H1 (cell line): ENCODE measurements at regions not wholly inside any gene's neighbourhood (a gene's known extent, or its start where the extent isn't known, plus 50 kb on each side); places are given as distances from the start of the nearest gene placed in this dataset.

ENCODE experiments used
- CTCF ChIA-PET: fragments of 300-600 bp; sonication (Branson Sonifier 250); formaldehyde crosslinking; loops from one replicate; lab custom pipeline; 2021; ENCODE audit not compliant: partially characterized antibody; lab: Charles Lee
- POLR2A ChIA-PET: fragments of 300-600 bp; sonication (Branson Sonifier 250); formaldehyde crosslinking; loops from one replicate; lab custom pipeline; 2021; ENCODE audit warnings: inconsistent platforms; ENCODE audit not compliant: partially characterized antibody; lab: Charles Lee
- DNase-seq, 2 experiments: peaks; one replicate each; pipeline versions ENCODE4 v3.0.0 to v3.0.0-alpha.2; 2010 to 2022; ENCODE audit warnings: low spot score in 2 of 2, low read depth in 1 of 2, mixed read lengths in 1 of 2
- FAIRE-seq: peaks from 2 replicates; lab custom pipeline; 2011; peaks lifted over from hg19 to GRCh38; lab: Jason Lieb, UNC
- H2AFZ ChIP-seq: 2 replicates; pipeline ENCODE4 v1.8.1; 2012; ENCODE audit warnings: low read length, inconsistent platforms
- H2AK5ac ChIP-seq: 2 replicates; pipeline ENCODE4 v1.6.1; 2013; ENCODE audit warnings: low read depth, low read length
- H2BK120ac ChIP-seq: replicated peaks from 2 replicates; pipeline ENCODE3; 2013; ENCODE audit warnings: low read depth, low read length, inconsistent platforms
- H2BK12ac ChIP-seq: 2 replicates; pipeline ENCODE4 v1.6.1; 2013; ENCODE audit warnings: low read depth, low read length
- H2BK15ac ChIP-seq: 2 replicates; pipeline ENCODE4 v1.6.1; 2013; ENCODE audit warnings: low read length
- H2BK20ac ChIP-seq: 2 replicates; pipeline ENCODE4 v1.6.1; 2013; ENCODE audit warnings: low read length
- H2BK5ac ChIP-seq: 2 replicates; pipeline ENCODE4 v1.6.1; 2013; ENCODE audit warnings: low read depth, low read length
- H3K14ac ChIP-seq: 2 replicates; pipeline ENCODE4 v1.6.1; 2013; ENCODE audit warnings: inconsistent platforms; ENCODE audit not compliant: insufficient read length
- H3K18ac ChIP-seq: 2 replicates; pipeline ENCODE4 v1.6.1; 2013; ENCODE audit warnings: low read length; ENCODE audit errors: extremely low read depth
- H3K23ac ChIP-seq: 2 replicates; pipeline ENCODE4 v1.6.1; 2013; ENCODE audit warnings: inconsistent platforms; ENCODE audit not compliant: insufficient read length
- H3K23me2 ChIP-seq: 2 replicates; pipeline ENCODE4 v1.6.1; 2013; ENCODE audit warnings: low read depth, low read length
- H3K27ac ChIP-seq: 2 replicates; pipeline ENCODE4 v1.6.1; 2011; ENCODE audit warnings: low read depth, low read length, inconsistent platforms
- H3K27me3 ChIP-seq, 4 experiments: replicated peaks in 1 of 4; 1 replicate in 1 of 4; 2 replicates in 3 of 4; pipeline versions ENCODE4 v1.6.1 to v1.8.1; 2011 to 2013; ENCODE audit warnings: low read length in 3 of 4, mild to moderate bottlenecking in 3 of 4, inconsistent platforms in 2 of 4, mixed read lengths in 2 of 4, moderate library complexity in 1 of 4; ENCODE audit not compliant: control insufficient read depth in 3 of 4, insufficient read depth in 3 of 4; ENCODE audit errors: extremely low read depth in 1 of 4
- H3K36me3 ChIP-seq, 4 experiments: 2 replicates each; pipeline versions ENCODE4 v1.6.1 to v1.8.1; 2011 to 2013; ENCODE audit warnings: mild to moderate bottlenecking in 4 of 4, low read length in 3 of 4, moderate library complexity in 2 of 4, control low read depth in 1 of 4, inconsistent platforms in 1 of 4; ENCODE audit not compliant: insufficient read depth in 4 of 4, control insufficient read depth in 2 of 4
- H3K4ac ChIP-seq: replicated peaks from 2 replicates; pipeline ENCODE3; 2013; ENCODE audit warnings: low read length, low read depth, mixed read lengths, inconsistent platforms; ENCODE audit not compliant: insufficient read length
- H3K4me1 ChIP-seq, 4 experiments: replicated peaks in 1 of 4; 1 replicate in 1 of 4; 2 replicates in 3 of 4; pipeline versions ENCODE4 v1.6.1 to v1.8.1; 2011 to 2013; ENCODE audit warnings: low read length in 3 of 4, inconsistent platforms in 2 of 4, mixed read lengths in 1 of 4; ENCODE audit not compliant: insufficient read depth in 4 of 4, control insufficient read depth in 3 of 4
- H3K4me2 ChIP-seq, 2 experiments: 2 replicates each; pipeline versions ENCODE4 v1.6.1 to v1.8.1; 2011 to 2013; ENCODE audit warnings: low read depth in 2 of 2, low read length in 2 of 2, control low read depth in 1 of 2, inconsistent platforms in 1 of 2, mild to moderate bottlenecking in 1 of 2; ENCODE audit not compliant: insufficient read depth in 1 of 2
- H3K4me3 ChIP-seq, 4 experiments: fragments of 200-600, 300-600 bp in 1 of 4; sonication (generic), shearing (Covaris generic), sonication (Bioruptor Twin) in 1 of 4; 2 replicates each; pipeline versions ENCODE4 v1.5.1 to v1.8.1; 2011 to 2016; ENCODE audit warnings: low read length in 4 of 4, low read depth in 3 of 4, control low read depth in 2 of 4, inconsistent platforms in 2 of 4, mild to moderate bottlenecking in 2 of 4, mixed read lengths in 1 of 4, moderate library complexity in 1 of 4; ENCODE audit not compliant: insufficient read depth in 2 of 4; ENCODE audit errors: extremely low read depth in 1 of 4
- H3K56ac ChIP-seq: replicated peaks from 2 replicates; pipeline ENCODE3; 2013; ENCODE audit warnings: low read depth, mild to moderate bottlenecking, mixed read lengths, low read length, inconsistent platforms; ENCODE audit not compliant: insufficient read length
- H3K79me1 ChIP-seq: 2 replicates; pipeline ENCODE4 v1.6.1; 2013; ENCODE audit warnings: low read depth, low read length, control low read depth
- H3K79me2 ChIP-seq, 2 experiments: 2 replicates each; pipeline versions ENCODE4 v1.6.1 to v1.8.1; 2012 to 2013; ENCODE audit warnings: low read length in 2 of 2, mild to moderate bottlenecking in 2 of 2, inconsistent platforms in 1 of 2; ENCODE audit not compliant: insufficient read depth in 2 of 2, control insufficient read depth in 1 of 2
- H3K9ac ChIP-seq, 4 experiments: replicated peaks in 1 of 4; 1 replicate in 1 of 4; 2 replicates in 3 of 4; pipeline versions ENCODE4 v1.6.1 to v1.8.1; 2011 to 2013; ENCODE audit warnings: low read depth in 3 of 4, low read length in 3 of 4, control low read depth in 2 of 4, mild to moderate bottlenecking in 2 of 4, moderate library complexity in 2 of 4, inconsistent platforms in 1 of 4; ENCODE audit errors: extremely low read depth in 1 of 4
- H3K9me3 ChIP-seq, 2 experiments: 2 replicates each; pipeline versions ENCODE4 v1.6.1 to v1.8.1; 2012 to 2013; ENCODE audit warnings: mild to moderate bottlenecking in 2 of 2, moderate library complexity in 2 of 2, control low read depth in 1 of 2, inconsistent platforms in 1 of 2, low read depth in 1 of 2, low read length in 1 of 2, mixed read lengths in 1 of 2; ENCODE audit not compliant: insufficient read depth in 2 of 2
- H4K20me1 ChIP-seq, 2 experiments: replicated peaks in 1 of 2; 2 replicates each; pipeline versions ENCODE3 to v1.8.1; 2011 to 2013; ENCODE audit warnings: inconsistent platforms in 2 of 2, low read length in 2 of 2, mild to moderate bottlenecking in 1 of 2; ENCODE audit not compliant: insufficient read depth in 2 of 2, control insufficient read depth in 1 of 2
- H4K5ac ChIP-seq: 2 replicates; pipeline ENCODE4 v1.6.1; 2013; ENCODE audit warnings: low read length, low read depth, mixed read lengths, inconsistent platforms; ENCODE audit not compliant: insufficient read length
- H4K8ac ChIP-seq: 2 replicates; pipeline ENCODE4 v1.8.0; 2013; ENCODE audit warnings: mild to moderate bottlenecking, moderate library complexity, low read length, inconsistent platforms; ENCODE audit not compliant: insufficient read depth; ENCODE audit errors: extremely low read depth
- H4K91ac ChIP-seq: replicated peaks from 2 replicates; pipeline ENCODE3; 2013; ENCODE audit warnings: low read length, mixed read lengths, inconsistent platforms; ENCODE audit not compliant: insufficient read length
- CBX8 ChIP-seq: fragments of 300-800, 300-1000 bp; sonication (generic); IDR thresholded peaks from 2 replicates; pipeline ENCODE4 v1.7.1; 2016; ENCODE audit warnings: low read depth, low read length, borderline replicate concordance
- CTBP2 ChIP-seq: IDR thresholded peaks from 2 replicates; pipeline ENCODE4 v1.7.0; 2011; ENCODE audit warnings: borderline replicate concordance, mild to moderate bottlenecking, moderate library complexity, mixed read lengths, low read length; ENCODE audit not compliant: insufficient read depth, insufficient read length
- E2F6 ChIP-seq: IDR thresholded peaks from 2 replicates; pipeline ENCODE4 v1.6.1; 2012; ENCODE audit warnings: inconsistent platforms
- EZH2 ChIP-seq: fragments of 200-600 bp; sonication (generic); IDR thresholded peaks from 2 replicates; pipeline ENCODE4 v1.7.1; 2012; ENCODE audit warnings: low read depth, mild to moderate bottlenecking, moderate library complexity, low read length, inconsistent platforms; ENCODE audit not compliant: severe bottlenecking
- JUN ChIP-seq: IDR thresholded peaks from 2 replicates; pipeline ENCODE4 v1.6.1; 2011; ENCODE audit warnings: low read depth, mild to moderate bottlenecking, improper control_type of control experiment, low read length
- RAD21 ChIP-seq, 2 experiments: IDR thresholded peaks in 1 of 2; conservative IDR thresholded peaks in 1 of 2; 2 replicates each; pipeline ENCODE4 v1.6.1; 2011; ENCODE audit warnings: low read depth in 2 of 2, low read length in 2 of 2, improper control_type of control experiment in 1 of 2, inconsistent platforms in 1 of 2, mild to moderate bottlenecking in 1 of 2, moderate library complexity in 1 of 2
- SIN3A ChIP-seq, 2 experiments: IDR thresholded peaks in 1 of 2; conservative IDR thresholded peaks in 1 of 2; 2 replicates each; pipeline ENCODE4 v1.6.1; 2011 to 2012; ENCODE audit warnings: low read length in 2 of 2, improper control_type of control experiment in 1 of 2, low read depth in 1 of 2, mild to moderate bottlenecking in 1 of 2
- SP1 ChIP-seq: IDR thresholded peaks from 2 replicates; pipeline ENCODE4 v1.6.1; 2011; ENCODE audit warnings: low read depth, low read length
- SP2 ChIP-seq: IDR thresholded peaks from 2 replicates; pipeline ENCODE4 v1.6.1; 2012; ENCODE audit warnings: mild to moderate bottlenecking, low read length, inconsistent platforms
- USF2 ChIP-seq: IDR thresholded peaks from 2 replicates; pipeline ENCODE4 v1.6.1; 2011; ENCODE audit warnings: low read length, improper control_type of control experiment
- TF ChIP-seq, protein P1 (sequence below): IDR thresholded peaks from 2 replicates; pipeline ENCODE4 v1.6.1; 2012; ENCODE audit warnings: low read length, inconsistent platforms

- no peaks in the 10 kb centered on the region for H3K27me3 ChIP-seq
- H3K14ac ChIP-seq = no peak overlapping the region
- H2BK5ac ChIP-seq = no peak overlapping the region
- no peak overlapping the region for H3K4me3 ChIP-seq
- CTCF ChIA-PET = interaction anchor here (1.0 to 1.5 kb wide), 2 partner anchors 35 to 82 kb away, joined by 3 to 4 read pairs; no protein-coding TSS in a partner anchor
- H2BK15ac ChIP-seq = no peak overlapping the region
- no peak overlapping the region for H3K23ac ChIP-seq
- H3K4me1 ChIP-seq = no peaks in the 10 kb centered on the region
- H4K8ac ChIP-seq = no peak overlapping the region
- FAIRE-seq (no peak), DNase-seq (no peak)
- H4K5ac ChIP-seq = no peak overlapping the region
- H3K9ac ChIP-seq = no peak overlapping the region
- H2AK5ac ChIP-seq = no peak overlapping the region
- H2AFZ ChIP-seq = no peak overlapping the region
- no peak overlapping the region for H3K4ac ChIP-seq
- H3K23me2 ChIP-seq = no peaks in the 10 kb centered on the region
- H3K36me3 ChIP-seq = no peaks in the 10 kb centered on the region
- POLR2A ChIA-PET = interaction anchor here (1.6 kb wide), 1 partner anchor 13 kb away, joined by 5 read pairs; no protein-coding TSS in a partner anchor
- H3K9me3 ChIP-seq = no peaks in the 10 kb centered on the region; a peak in 1 of 4 replicates
- H2BK20ac ChIP-seq = no peak overlapping the region
- no peaks in the 10 kb centered on the region for H4K20me1 ChIP-seq
- no peak overlapping the region for H3K18ac ChIP-seq
- H3K4me2 ChIP-seq = no peak overlapping the region
- H3K79me1 ChIP-seq = no peaks in the 10 kb centered on the region
- no peak overlapping the region for H2BK12ac ChIP-seq
- no peak overlapping the region for H2BK120ac ChIP-seq
- no peaks in the 10 kb centered on the region for H3K79me2 ChIP-seq
- no peak overlapping the region for H3K56ac ChIP-seq
- no peak overlapping the region for H3K27ac ChIP-seq
- H4K91ac ChIP-seq = no peak overlapping the region
- TF ChIP-seq SIN3A (conservative IDR thresholded peaks at IDR 0.05 in 1 of 2, IDR thresholded peaks at IDR 0.05 in 1 of 2; ENCODE audit: low read depth in 1 of 2, low read length in 2 of 2) (no peak), RAD21 (IDR thresholded peaks at IDR 0.05 in 1 of 2, conservative IDR thresholded peaks at IDR 0.05 in 1 of 2; ENCODE audit: low read depth in 2 of 2, low read length in 2 of 2) (no peak), JUN (no peak), SP2 (no peak), USF2 (no peak), E2F6 (no peak), SP1 (no peak), EZH2 (no peak), CTBP2 (no peak), CBX8 (no peak)
- TF ChIP-seq, protein P1, sequence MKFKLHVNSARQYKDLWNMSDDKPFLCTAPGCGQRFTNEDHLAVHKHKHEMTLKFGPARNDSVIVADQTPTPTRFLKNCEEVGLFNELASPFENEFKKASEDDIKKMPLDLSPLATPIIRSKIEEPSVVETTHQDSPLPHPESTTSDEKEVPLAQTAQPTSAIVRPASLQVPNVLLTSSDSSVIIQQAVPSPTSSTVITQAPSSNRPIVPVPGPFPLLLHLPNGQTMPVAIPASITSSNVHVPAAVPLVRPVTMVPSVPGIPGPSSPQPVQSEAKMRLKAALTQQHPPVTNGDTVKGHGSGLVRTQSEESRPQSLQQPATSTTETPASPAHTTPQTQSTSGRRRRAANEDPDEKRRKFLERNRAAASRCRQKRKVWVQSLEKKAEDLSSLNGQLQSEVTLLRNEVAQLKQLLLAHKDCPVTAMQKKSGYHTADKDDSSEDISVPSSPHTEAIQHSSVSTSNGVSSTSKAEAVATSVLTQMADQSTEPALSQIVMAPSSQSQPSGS = no peak
Observed at GRCh38 chr17:65473985-65474384, 87.5 kb downstream of the AXIN2 start.
